Neural cell (in vitro differentiated cells): ENCODE measurements at regions not wholly inside any gene's neighbourhood (a gene's known extent, or its start where the extent isn't known, plus 50 kb on each side); places are given as distances from the start of the nearest gene placed in this dataset.

Experiments
- EP300 ChIP-seq: fragments of 450-650 bp; conservative IDR thresholded peaks from 2 replicates; pipeline ENCODE4 v1.6.1; 2014; ENCODE audit warnings: antibody characterized with exemption, mild to moderate bottlenecking, moderate library complexity; ENCODE audit not compliant: poor library complexity, severe bottlenecking
- EZH2 ChIP-seq: fragments of 200-600, 300-800 bp; shearing (Covaris generic), sonication (generic); IDR thresholded peaks from 2 replicates; pipeline ENCODE4 v1.6.1; 2014; ENCODE audit warnings: antibody characterized with exemption, low read length, borderline replicate concordance, mild to moderate bottlenecking; ENCODE audit not compliant: insufficient read depth, poor library complexity, severe bottlenecking
- RAD21 ChIP-seq: fragments of 450-650 bp; conservative IDR thresholded peaks from 2 replicates; pipeline ENCODE4 v1.6.1; 2014; ENCODE audit warnings: antibody characterized with exemption, mild to moderate bottlenecking, moderate library complexity
- TAF1 ChIP-seq: IDR thresholded peaks from 2 replicates; pipeline ENCODE4 v1.6.1; 2012; ENCODE audit warnings: low read depth
- TF ChIP-seq, protein P1 (sequence below): fragments of 450-650 bp; IDR thresholded peaks from 2 replicates; pipeline ENCODE4 v1.5.1; 2014; ENCODE audit warnings: antibody characterized with exemption, mild to moderate bottlenecking, moderate library complexity; ENCODE audit not compliant: poor library complexity, severe bottlenecking

DNA sequence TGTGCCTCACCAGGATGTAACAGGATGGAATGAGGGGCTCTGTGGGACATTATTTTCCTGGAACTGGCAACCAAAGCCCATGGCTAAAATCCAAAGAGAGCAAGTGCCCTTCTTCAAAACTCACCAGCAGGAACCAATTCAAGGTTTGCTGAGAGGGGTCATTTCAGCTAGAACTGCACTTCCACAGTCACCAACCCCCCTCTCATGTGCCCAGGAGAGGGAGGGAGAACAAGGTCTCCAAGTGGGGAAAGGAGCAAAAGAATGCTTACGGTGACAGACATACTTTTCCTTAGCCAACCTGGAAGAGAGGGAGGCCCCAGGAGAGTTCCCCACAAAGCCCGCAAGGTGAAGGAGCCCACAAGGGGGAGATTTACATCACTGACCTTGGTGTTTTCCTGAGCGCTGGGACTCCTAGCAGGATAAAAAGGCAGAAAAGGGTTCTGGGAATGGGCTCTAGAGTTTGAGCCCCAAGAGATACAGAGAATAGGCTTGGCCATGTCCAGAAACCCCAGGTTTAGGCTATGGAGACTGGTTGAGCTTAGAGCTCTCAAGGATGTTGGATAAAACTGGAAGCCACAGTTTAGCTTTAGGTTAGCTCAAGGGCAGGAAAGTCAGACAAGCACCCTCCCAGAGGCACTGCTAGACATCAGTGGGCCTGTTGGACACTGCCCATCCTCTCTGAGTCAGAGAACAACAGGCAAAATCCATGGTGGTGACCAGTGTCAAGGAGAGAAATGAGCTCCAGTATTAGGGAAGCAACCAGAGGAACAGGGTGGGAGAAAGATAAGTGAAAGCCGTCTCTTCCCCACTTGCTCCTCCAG, 63.9 kb upstream of the GHITM start:
- TF ChIP-seq RAD21 (no peak), EP300 (no peak), TAF1 (no peak), EZH2 (no peak)
- TF ChIP-seq, protein P1, sequence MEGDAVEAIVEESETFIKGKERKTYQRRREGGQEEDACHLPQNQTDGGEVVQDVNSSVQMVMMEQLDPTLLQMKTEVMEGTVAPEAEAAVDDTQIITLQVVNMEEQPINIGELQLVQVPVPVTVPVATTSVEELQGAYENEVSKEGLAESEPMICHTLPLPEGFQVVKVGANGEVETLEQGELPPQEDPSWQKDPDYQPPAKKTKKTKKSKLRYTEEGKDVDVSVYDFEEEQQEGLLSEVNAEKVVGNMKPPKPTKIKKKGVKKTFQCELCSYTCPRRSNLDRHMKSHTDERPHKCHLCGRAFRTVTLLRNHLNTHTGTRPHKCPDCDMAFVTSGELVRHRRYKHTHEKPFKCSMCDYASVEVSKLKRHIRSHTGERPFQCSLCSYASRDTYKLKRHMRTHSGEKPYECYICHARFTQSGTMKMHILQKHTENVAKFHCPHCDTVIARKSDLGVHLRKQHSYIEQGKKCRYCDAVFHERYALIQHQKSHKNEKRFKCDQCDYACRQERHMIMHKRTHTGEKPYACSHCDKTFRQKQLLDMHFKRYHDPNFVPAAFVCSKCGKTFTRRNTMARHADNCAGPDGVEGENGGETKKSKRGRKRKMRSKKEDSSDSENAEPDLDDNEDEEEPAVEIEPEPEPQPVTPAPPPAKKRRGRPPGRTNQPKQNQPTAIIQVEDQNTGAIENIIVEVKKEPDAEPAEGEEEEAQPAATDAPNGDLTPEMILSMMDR: no peak
